ENCODE measurements at regions not wholly inside any gene's neighbourhood (a gene's known extent, or its start where the extent isn't known, plus 50 kb on each side); places are given as distances from the start of the nearest gene placed in this dataset.

GRCh38 chr1:56331892-56332567, 247.3 kb downstream of the PLPP3 start:
- no peak for DNase-seq (ENCODE audit: low read depth, low spot score)
- TF ChIP-seq CTCF (IDR thresholded peaks at IDR 0.05; ENCODE audit: insufficient read depth, low read length, missing control alignments) = no peak
- no peak overlapping the region for H3K4me3 ChIP-seq (ENCODE audit: low read depth, low read length)
- CTCF ChIA-PET = no interaction called here
- POLR2A ChIA-PET = no interaction called here

- H3K4me3 ChIP-seq (ENCODE audit: low read depth, low read length) = no peak overlapping the region
- ChIA-PET POLR2A (interaction anchor here (1.0 kb wide), 1 partner anchor 30 kb away, joined by 3 read pairs; no protein-coding TSS in a partner anchor), CTCF (no interaction called here)
- no peak for TF ChIP-seq CTCF (IDR thresholded peaks at IDR 0.05; ENCODE audit: insufficient read depth, low read length, missing control alignments)
- DNase-seq (ENCODE audit: low read depth, low spot score) = no peak
These were observed 248.0 kb downstream of the PLPP3 start for GRCh38 chr1:56331207-56331891.

- no peak for TF ChIP-seq CTCF (IDR thresholded peaks at IDR 0.05; ENCODE audit: insufficient read depth, low read length, missing control alignments)
- peak; percentile 44 for DNase-seq (ENCODE audit: low read depth, low spot score)
- ChIA-PET POLR2A (interaction anchor here (1.0 kb wide), 1 partner anchor 29 kb away, joined by 3 read pairs; no protein-coding TSS in a partner anchor), CTCF (no interaction called here)
- H3K4me3 ChIP-seq (ENCODE audit: low read depth, low read length) = no peak overlapping the region
These were observed 248.9 kb downstream of the PLPP3 start for GRCh38 chr1:56330391-56331026.

GRCh38 chr1:56329970-56330369, 249.4 kb downstream of the PLPP3 start:
- ChIA-PET CTCF (interaction anchor here (1.9 kb wide), 1 partner anchor 247 kb away, joined by 5 read pairs; no protein-coding TSS in a partner anchor), POLR2A (interaction anchor here (1.0 kb wide), 1 partner anchor 28 kb away, joined by 3 read pairs; no protein-coding TSS in a partner anchor)
- no peak overlapping the region for H3K4me3 ChIP-seq (ENCODE audit: low read depth, low read length)
- TF ChIP-seq CTCF (IDR thresholded peaks at IDR 0.05; ENCODE audit: insufficient read depth, low read length, missing control alignments) = no peak
- no peak for DNase-seq (ENCODE audit: low read depth, low spot score)

GRCh38 chr1:56327195-56327594, 252.2 kb downstream of the PLPP3 start:
- H3K4me3 ChIP-seq (ENCODE audit: low read depth, low read length) = no peak overlapping the region
- CTCF ChIA-PET = no interaction called here
- no peak for DNase-seq (ENCODE audit: low read depth, low spot score)
- POLR2A ChIA-PET = no interaction called here
- TF ChIP-seq CTCF (IDR thresholded peaks at IDR 0.05; ENCODE audit: insufficient read depth, low read length, missing control alignments) = no peak

- CTCF ChIA-PET = no interaction called here
- DNase-seq (ENCODE audit: low read depth, low spot score) = no peak
- POLR2A ChIA-PET = no interaction called here
- TF ChIP-seq CTCF (IDR thresholded peaks at IDR 0.05; ENCODE audit: insufficient read depth, low read length, missing control alignments) = no peak
- H3K4me3 ChIP-seq (ENCODE audit: low read depth, low read length) = no peak overlapping the region
These were observed 253.3 kb downstream of the PLPP3 start for GRCh38 chr1:56326056-56326455.

Data from AG04449 (cell line).